SK-N-DZ (cell line): ENCODE measurements at regions not wholly inside any gene's neighbourhood (a gene's known extent, or its start where the extent isn't known, plus 50 kb on each side); places are given as distances from the start of the nearest gene placed in this dataset.

Source experiments
- DNase-seq: peaks from one replicate; pipeline ENCODE4 v3.0.0-alpha.2; 2015; ENCODE audit warnings: low spot score
- small RNA-seq, 2 experiments: library from RNA; depleted of rRNA; stranded (forward); fragments of <200 nt; gene quantifications; one replicate each; pipeline ENCODE3, GENCODE V24; 2014

GRCh38 chr2:163849756-163850435 lies 114.1 kb upstream of the FIGN start:
- no peak for DNase-seq

DNA sequence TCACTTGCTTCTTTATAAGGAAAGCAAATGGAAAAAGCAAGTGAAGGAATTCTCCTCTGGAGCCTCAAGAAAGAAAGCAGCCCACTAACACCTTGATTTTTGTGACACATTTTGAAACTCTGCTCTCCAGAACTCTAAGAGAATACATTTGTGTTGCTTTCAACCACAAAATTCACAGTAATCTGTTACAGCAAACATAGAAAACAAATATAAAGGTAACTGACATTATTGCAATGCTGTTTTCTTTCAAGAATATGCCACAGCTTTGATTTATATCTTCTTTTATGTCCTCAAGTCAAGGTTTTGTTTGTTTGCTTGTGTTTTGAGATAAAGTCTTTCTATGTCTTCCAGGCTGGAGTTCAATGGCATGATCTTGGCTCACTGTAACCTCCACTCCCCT lies 103.1 kb upstream of the FIGN start:
- no peak for DNase-seq

- no peak for DNase-seq
These were observed 100.4 kb upstream of the FIGN start for GRCh38 chr2:163836167-163836566.

- DNase-seq, result no peak
These were observed 99.0 kb upstream of the FIGN start for GRCh38 chr2:163834841-163835240.

GRCh38 chr2:163834221-163834620 lies 98.4 kb upstream of the FIGN start:
- DNase-seq, result no peak

DNA sequence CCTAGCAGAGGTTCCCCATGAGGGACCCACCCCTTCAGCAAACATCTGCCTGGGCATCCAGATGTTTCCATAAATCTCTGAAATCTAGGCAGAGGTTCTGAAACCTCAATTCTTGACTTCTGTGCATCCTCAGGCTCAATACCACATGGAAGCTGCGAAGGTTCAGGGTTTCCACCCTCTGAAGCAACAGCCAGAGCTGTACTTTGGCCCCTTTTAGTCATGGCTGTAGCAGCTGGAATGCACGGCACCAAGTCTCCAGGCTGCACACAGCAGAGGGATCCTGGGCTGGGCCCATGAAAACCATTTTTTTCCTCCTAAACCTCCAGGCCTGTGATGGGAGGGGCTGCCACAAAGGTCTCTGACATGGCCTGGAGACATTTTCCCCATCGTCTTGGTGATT lies 93.0 kb upstream of the FIGN start:
- no peak for DNase-seq

DNA sequence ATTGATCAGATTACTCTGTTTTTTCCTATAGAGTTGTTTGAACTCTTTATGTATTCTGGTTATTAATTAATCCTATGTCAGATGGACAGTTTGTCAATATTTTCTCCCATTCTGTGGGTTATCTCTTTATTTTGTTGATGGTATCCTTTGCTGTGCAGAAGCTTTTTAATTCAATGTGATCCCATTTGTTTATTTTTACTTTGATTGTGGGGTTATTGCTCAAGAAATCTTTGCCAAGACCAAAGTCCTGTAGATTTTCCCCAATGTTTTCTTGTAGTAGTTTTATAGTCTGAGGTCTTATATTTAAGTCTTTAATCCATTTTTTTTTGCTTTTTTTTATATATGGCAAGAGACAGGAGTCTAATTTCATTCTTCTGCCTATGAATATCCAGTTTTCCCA lies 86.2 kb upstream of the FIGN start:
- no peak for DNase-seq

- DNase-seq, result no peak
These were observed 77.2 kb upstream of the FIGN start for GRCh38 chr2:163812926-163813520.

- DNase-seq, result no peak
These were observed 72.6 kb upstream of the FIGN start for GRCh38 chr2:163808406-163808805.

DNA sequence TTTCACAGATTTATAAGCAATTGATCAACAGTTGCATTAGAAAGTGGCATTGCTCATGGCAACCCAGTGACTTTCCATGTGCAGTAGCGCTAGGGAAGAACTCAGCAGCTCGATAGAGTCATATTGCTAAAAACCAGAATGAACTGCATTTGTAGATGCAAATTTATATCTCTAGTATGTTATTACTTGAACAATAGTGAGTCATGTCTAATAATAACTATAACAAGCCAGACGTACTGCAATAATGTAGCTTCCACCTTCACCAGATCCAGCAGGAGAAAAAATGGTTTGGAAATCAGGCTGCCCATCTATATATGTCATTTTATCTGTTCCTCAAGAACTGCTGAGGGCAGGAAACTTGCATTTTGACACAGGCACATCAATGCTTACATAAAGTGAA lies 66.5 kb upstream of the FIGN start:
- no peak for DNase-seq

- no peak for DNase-seq
These were observed 65.7 kb upstream of the FIGN start for GRCh38 chr2:163801486-163801885.

DNA sequence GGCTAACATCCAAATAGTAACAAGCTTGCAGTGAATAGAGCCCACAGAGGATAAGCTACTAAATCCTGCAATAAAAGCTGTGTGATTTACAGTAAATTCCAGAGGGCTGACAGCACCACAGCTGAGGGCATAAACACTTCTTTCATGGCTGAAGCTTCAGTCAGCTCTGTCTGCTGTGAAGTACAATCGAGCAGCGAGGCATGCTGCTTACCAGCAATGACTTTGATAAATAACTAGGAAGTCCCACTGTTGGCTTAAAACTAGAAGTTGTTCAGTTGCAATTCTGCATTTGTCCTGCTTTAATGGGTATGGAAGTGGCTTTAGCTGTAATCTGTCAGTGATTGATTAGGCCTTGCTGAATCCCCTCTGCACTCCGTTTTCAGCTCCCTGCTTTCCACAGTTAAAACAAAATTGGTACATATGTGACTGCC lies 65.2 kb upstream of the FIGN start:
- peak; percentile 12 for DNase-seq

- no peak for DNase-seq
These were observed 64.0 kb upstream of the FIGN start for GRCh38 chr2:163799807-163800206.

DNA sequence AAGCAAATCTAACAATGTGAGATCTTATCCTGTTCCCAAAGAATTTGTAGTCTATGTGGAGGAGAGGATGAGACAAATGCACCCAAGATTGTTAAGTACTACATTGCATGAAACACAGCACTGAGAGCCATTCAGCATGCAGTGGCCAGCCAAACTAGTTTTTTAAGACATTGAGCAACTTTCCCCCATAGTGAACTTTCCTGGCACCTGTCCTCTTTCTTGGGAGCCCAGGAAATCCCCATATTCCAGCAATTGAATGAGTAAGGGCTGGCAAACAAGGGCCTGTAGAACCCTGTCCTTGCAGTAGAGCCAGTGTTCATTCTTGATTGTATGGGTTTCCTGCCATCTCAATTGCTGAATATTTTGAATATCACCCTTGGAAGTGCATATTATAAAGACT lies 58.8 kb upstream of the FIGN start:
- no peak for DNase-seq

Small RNAs in the stretch of these regions (small RNA-seq; reads per million reads assigned to genes)
- 0 reads per million in 2 experiments for gene CYP2C56P
